GM18519 (cell line): ENCODE measurements at regions not wholly inside any gene's neighbourhood (a gene's known extent, or its start where the extent isn't known, plus 50 kb on each side); places are given as distances from the start of the nearest gene placed in this dataset.
A peak's percentile ranks its signal among the peaks of the same experiment; 100 is the strongest.
"Not testable (repeated sequence)": the region's sequence is repeated elsewhere in the genome, so short reads cannot be mapped to it uniquely, and the experiment has no call there.

Source experiments
- ATAC-seq: cut with Tn5 transposase; IDR thresholded peaks from one replicate; pipeline ENCODE4 v1.9.1; 2021; ENCODE audit warnings: mild to moderate bottlenecking, moderate library complexity; ENCODE audit not compliant: unreplicated experiment, low FRiP score

DNA sequence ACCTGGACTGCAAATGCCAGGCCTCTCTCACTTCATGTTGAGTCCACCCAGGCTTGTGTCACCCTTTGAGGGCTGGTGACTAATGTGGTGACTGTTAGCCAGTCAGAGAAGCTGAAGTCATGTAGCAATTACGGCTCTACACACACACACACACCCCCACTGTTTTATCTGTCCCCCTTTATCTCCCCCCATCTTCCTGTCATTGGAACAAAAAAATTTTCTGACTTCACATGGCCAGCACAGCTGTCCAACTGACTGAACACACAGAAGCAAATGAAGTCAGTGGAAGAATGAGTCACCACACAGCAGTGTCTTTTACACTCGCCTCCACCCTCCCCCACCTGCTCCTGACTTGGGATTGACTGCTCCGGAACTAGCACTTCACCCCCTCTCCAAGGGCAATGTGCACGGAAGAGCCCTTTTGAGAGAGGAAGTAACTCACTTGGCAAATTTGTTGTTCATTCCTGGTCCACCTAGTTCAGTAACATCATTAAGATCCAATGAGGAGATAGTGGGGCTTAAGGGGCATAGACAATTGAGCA, 198.0 kb downstream of the RNF144B start:
- ATAC-seq = no peak

DNA sequence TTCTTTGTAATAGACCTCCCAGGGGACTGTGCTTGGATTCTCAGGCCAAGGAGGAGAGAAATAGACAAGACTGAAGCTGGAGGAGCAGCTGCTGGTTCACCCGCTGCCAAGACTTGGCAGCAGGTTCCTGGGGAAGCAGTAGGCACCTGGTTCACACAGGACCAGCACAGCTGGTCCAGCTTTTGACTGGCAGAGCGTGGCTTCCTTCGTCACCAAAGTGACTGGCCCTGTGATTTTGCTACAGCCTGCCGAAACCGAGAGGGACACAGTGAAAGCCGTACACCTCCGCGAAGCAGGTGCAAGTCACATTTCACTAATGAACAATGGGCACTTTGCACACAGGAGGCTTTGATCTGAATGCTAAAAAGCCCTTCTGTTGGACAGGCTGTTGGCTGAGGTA, 199.0 kb downstream of the RNF144B start:
- no peak for ATAC-seq

GRCh38 chr6:18595774-18596530, 208.8 kb downstream of the RNF144B start:
- ATAC-seq = peak; percentile 83

DNA sequence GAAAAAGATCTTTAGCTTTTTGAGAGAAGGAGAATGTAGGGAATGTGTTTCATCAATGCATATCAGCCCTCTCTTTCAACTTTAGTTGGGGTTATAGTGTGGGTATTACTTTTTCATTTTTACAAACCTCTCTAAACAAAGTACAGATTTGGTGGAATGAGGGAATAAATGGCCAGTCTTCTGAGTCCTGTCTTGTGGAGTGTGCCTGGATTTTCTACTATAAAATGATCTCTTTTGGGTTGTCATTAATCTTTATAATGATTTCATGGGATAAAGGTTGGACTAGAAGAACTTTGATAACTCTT, 209.3 kb downstream of the RNF144B start:
- ATAC-seq = no peak

- ATAC-seq = no peak
Measured at GRCh38 chr6:18598551-18599264, 211.6 kb downstream of the RNF144B start.

DNA sequence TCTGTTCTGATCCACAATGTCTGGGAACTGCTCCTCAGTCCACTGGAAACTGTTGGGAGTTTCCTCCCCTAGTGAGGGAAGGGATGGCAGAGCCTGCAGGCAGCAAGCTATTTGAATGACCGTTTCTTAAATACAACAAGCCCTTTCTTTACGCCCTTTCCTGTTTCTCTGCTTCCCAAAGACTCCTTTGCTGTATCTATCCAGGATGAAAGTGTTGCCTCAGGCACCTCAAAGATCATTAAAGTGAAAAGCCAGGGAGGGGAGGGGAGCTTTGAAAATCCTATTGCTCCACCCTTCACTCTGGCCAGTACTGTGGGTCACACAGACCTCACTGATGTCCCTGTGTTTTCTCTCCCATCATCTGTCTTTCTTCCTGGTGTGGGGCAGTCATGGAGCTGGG, 213.1 kb downstream of the RNF144B start:
- ATAC-seq = no peak

- no peak for ATAC-seq
Measured at GRCh38 chr6:18601516-18602020, 214.4 kb downstream of the RNF144B start.

GRCh38 chr6:18602931-18603330, 215.8 kb downstream of the RNF144B start:
- ATAC-seq = no peak

- ATAC-seq = no peak
Measured at GRCh38 chr6:18603361-18603760, 216.2 kb downstream of the RNF144B start.

- ATAC-seq = no peak
Measured at GRCh38 chr6:18605841-18606240, 218.7 kb downstream of the RNF144B start.

DNA sequence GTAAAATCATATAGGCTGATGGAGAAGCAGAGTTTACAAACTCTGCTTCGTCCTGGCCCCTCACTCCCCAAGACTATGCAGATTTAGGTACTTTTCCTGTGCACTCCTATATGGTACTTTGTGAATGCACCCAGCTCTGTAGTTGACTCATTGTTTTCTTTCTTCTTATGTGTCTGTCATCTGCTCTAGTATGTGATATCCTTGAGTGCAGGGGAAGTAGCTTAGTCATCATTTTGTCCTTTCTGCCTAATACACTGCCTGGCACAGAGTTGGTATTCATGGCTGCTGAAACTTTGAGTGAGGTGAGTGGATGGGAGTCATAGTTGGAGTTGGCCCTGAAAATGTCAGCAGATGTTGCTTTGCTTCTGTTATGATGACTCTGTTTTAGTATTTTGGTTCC, 222.6 kb downstream of the RNF144B start:
- ATAC-seq = no peak

- no peak for ATAC-seq
Measured at GRCh38 chr6:18613319-18613925, 226.3 kb downstream of the RNF144B start.

DNA sequence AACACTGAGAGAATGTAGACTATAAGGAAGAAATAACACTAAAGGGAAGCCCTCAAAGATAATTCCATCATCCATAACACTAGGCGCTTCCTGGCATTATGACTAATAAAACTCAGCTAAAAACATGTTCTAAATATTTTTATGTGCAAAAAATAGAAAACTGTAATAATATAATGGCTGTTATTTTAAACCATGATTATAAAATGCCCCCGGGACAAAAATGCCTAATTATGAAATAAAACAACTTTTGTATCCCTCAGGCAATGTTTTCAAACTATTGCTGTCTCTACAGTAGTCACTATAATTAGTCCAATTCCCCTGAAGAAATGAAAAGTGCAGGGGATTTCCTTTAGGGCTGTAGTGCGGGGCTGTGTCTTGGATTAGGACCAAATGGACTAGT, 242.4 kb downstream of the RNF144B start:
- ATAC-seq = no peak

- no peak for ATAC-seq
Measured at GRCh38 chr6:18632670-18633410, 245.7 kb downstream of the RNF144B start.

DNA sequence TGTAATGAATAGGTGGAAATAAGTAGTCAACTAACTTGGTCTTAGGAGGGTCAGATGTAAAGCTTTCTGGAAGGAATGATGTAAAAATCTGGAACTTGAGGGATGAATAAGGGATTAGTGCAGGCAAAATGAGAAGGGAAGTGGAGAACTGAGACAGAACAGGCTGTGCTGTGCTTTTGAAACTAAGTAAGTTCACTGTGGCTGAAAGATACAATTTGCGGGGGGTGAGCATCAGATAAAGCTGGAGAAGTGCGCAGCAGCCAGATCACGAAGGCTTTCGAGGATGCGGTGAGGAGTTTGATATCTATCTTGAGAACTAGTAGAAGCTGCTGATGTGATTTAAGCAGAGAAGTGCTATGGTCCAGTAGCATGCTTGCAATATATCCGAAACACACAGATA, 247.8 kb downstream of the RNF144B start:
- no peak for ATAC-seq

GRCh38 chr6:18640134-18640533, 253.0 kb downstream of the RNF144B start:
- no peak for ATAC-seq

DNA sequence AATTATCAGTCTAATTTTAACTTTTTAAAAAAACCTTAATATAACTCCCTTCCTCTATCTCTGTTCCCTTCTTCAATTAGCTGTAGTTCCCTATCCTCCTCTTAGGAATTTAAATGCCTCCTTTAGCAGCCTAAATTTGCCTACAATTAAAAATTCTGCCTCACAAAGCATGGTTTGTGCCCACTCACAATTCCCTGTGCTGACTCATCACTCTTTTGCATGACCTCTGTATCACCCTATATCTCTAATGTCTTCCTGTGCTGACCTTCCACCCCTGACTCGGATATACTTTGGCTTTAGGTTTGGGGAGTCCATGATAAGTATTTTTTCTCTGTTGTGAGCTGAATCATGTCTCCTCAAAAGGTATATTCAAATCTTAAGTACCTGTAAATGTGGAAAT, 253.6 kb downstream of the RNF144B start:
- no peak for ATAC-seq

DNA sequence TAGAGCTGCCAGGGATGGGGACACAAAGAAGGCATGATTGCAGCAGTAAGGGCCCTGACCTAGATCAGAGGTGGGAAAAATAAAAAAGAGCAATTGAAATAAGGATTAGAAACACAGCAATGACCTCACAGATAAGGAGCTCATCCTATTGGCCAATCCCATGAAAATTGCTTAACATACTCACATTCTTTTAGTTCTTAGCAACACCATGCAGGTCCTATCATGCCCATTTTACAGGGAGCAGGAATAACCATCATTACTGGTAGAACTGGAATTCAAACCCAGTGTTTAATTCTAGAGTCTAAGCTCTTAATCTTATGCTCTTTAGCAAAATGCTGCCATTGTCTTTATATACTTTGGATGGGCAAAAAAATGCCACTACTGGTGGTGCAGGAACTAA, 267.7 kb downstream of the RNF144B start:
- no peak for ATAC-seq

DNA sequence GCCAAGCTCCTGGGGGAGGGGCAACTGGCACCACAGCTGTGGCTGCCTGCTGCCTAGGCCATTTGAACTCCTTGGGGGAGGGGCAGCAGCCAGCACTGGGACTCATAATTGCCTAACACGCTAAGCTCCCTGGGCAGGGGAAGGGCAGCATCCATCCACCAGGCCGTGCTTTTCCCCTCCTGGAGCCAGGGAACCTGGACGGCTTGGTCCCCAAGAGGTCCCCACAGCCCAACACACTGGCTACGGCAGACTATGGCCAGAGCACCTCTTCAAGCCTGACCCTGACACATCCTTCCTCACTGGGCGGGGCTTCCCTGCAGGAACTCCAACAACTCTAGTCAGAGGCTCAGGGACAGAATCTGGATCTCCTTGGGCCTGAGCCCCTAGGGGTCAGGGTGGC, 269.4 kb downstream of the RNF144B start:
- no peak for ATAC-seq

DNA sequence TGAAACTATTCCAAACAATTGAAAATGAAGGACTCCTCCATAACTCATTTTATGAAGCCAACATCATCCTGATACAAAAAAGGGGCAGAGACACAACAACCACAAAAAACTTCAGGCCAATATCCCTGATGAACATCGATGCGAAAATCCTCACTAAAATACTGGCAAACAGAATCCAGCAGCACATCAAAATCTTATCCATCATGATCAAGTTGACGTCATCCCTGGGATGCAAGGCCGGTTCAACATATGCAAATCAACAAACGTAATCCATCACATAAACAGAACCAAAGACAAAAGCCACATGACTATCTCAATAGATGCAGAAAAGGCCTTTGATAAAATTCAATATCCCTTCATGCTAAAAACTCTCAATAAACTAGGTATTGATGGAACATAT, 272.8 kb downstream of the RNF144B start:
- not testable (repeated sequence) for ATAC-seq

- no peak for ATAC-seq
Measured at GRCh38 chr6:18663011-18663410, 275.9 kb downstream of the RNF144B start.
